ENCODE measurements at regions not wholly inside any gene's neighbourhood (a gene's known extent, or its start where the extent isn't known, plus 50 kb on each side); places are given as distances from the start of the nearest gene placed in this dataset.

- DNase-seq: no peak
These were observed 993.2 kb downstream of the BCL11B start for GRCh38 chr14:98278800-98279199.

- no peak for DNase-seq
These were observed 991.6 kb downstream of the BCL11B start for GRCh38 chr14:98280436-98280835.

- no peak for DNase-seq
These were observed 983.2 kb downstream of the BCL11B start for GRCh38 chr14:98288825-98289224.

- no peak for DNase-seq
These were observed 981.4 kb downstream of the BCL11B start for GRCh38 chr14:98290596-98290995.

GRCh38 chr14:98292191-98292590 lies 979.8 kb downstream of the BCL11B start:
- no peak for DNase-seq

GRCh38 chr14:98293576-98293975 lies 978.4 kb downstream of the BCL11B start:
- DNase-seq: no peak

GRCh38 chr14:98296895-98297294 lies 975.1 kb downstream of the BCL11B start:
- DNase-seq: no peak

GRCh38 chr14:98297567-98297966 lies 974.4 kb downstream of the BCL11B start:
- no peak for DNase-seq

- DNase-seq: no peak
These were observed 973.3 kb downstream of the BCL11B start for GRCh38 chr14:98298481-98299244.

GRCh38 chr14:98301681-98302080 lies 970.3 kb downstream of the BCL11B start:
- no peak for DNase-seq

- no peak for DNase-seq
These were observed 967.4 kb downstream of the BCL11B start for GRCh38 chr14:98304574-98304973.

GRCh38 chr14:98309591-98309990 lies 962.4 kb downstream of the BCL11B start:
- DNase-seq: no peak

- DNase-seq: no peak
These were observed 960.0 kb downstream of the BCL11B start for GRCh38 chr14:98312006-98312405.

- no peak for DNase-seq
These were observed 950.2 kb downstream of the BCL11B start for GRCh38 chr14:98321841-98322240.

GRCh38 chr14:98323836-98324235 lies 948.2 kb downstream of the BCL11B start:
- DNase-seq: no peak

- no peak for DNase-seq
These were observed 946.2 kb downstream of the BCL11B start for GRCh38 chr14:98325761-98326160.

- no peak for DNase-seq
These were observed 943.5 kb downstream of the BCL11B start for GRCh38 chr14:98328496-98328895.

- no peak for DNase-seq
These were observed 937.8 kb downstream of the BCL11B start for GRCh38 chr14:98334186-98334585.

GRCh38 chr14:98341211-98341610 lies 930.8 kb downstream of the BCL11B start:
- DNase-seq: no peak

- no peak for DNase-seq
These were observed 926.8 kb downstream of the BCL11B start for GRCh38 chr14:98345161-98345560.

GRCh38 chr14:98347686-98348085 lies 924.3 kb downstream of the BCL11B start:
- no peak for DNase-seq

GRCh38 chr14:98348505-98348904 lies 923.5 kb downstream of the BCL11B start:
- no peak for DNase-seq

- no peak for DNase-seq
These were observed 921.8 kb downstream of the BCL11B start for GRCh38 chr14:98350213-98350612.

GRCh38 chr14:98364961-98365360 lies 907.0 kb downstream of the BCL11B start:
- no peak for DNase-seq

- no peak for DNase-seq
These were observed 905.6 kb downstream of the BCL11B start for GRCh38 chr14:98366429-98366828.
